Pancreas (tissue), 10 donors: ENCODE measurements at regions not wholly inside any gene's neighbourhood (a gene's known extent, or its start where the extent isn't known, plus 50 kb on each side); places are given as distances from the start of the nearest gene placed in this dataset.

Experiments
- ATAC-seq, 4 donors: fragments of 200-7000 bp; cut with Tn5 transposase; one replicate each; pipeline versions ENCODE4 v1.8.0 to v1.9.1; 2020; ENCODE audit warnings: mild to moderate bottlenecking in 4 of 4, moderate library complexity in 4 of 4
- DNase-seq, 6 donors: peaks; one replicate each; pipeline ENCODE4 v3.0.0-alpha.2; 2020
- FAIRE-seq: peaks from 2 replicates; lab custom pipeline; 2012; peaks lifted over from hg19 to GRCh38; lab: Jason Lieb, UNC
- H3K27ac ChIP-seq, 4 donors: fragments of 200-600 bp; sonication (generic); 1 replicate in 3 of 4; 2 replicates in 1 of 4; pipeline versions ENCODE4 v1.5.0 to v1.8.0; 2020
- H3K27me3 ChIP-seq, 4 donors: fragments of 200-600 bp; one replicate each; pipeline ENCODE4 v1.8.0; 2021
- H3K36me3 ChIP-seq, 3 donors: fragments of 200-600 bp; sonication (generic) in 1 of 3; one replicate each; pipeline versions ENCODE4 v1.5.0 to v1.8.0; 2020 to 2021
- H3K4me1 ChIP-seq, 3 donors: fragments of 200-600 bp; one replicate each; pipeline ENCODE4 v1.8.0; 2021
- H3K4me3 ChIP-seq, 4 donors: fragments of 200-600 bp; sonication (generic) in 2 of 4; one replicate each; pipeline versions ENCODE4 v1.5.0 to v1.8.0; 2020 to 2021
- H3K9me3 ChIP-seq, 4 donors: fragments of 200-600 bp; one replicate each; pipeline ENCODE4 v1.8.0; 2021
- WGBS, 2 donors: extraction: QIAGEN DNeasy Blood & Tissue Kit; methylation state at CpG; one replicate each; pipeline ENCODE4 v1.1.7; 2013; 5-methylcytosine and 5-hydroxymethylcytosine counted together
- intact Hi-C, 3 donors: fragments of 100-400 bp; cut with DNase I; formaldehyde crosslinking; loops; one replicate each; pipeline versions ENCODE4 v1.11.1 to v1.14.2; 2022
- TF ChIP-seq, protein P1 (sequence below), 4 donors: fragments of 200-600 bp; sonication (generic) in 3 of 4; IDR thresholded peaks; one replicate each; pipeline versions ENCODE4 v1.5.0 to v1.8.0; 2021; ENCODE audit warnings: antibody characterized with exemption in 4 of 4
- donor health status: healthy with polysubstance abuse.
- donor health status: DM: no; HTN: no; CAD: no; lungs with moderate emphysema.
- donor health status: DM: no; HTN: no; CAD: no.
- donor health status: control.
- donor health status: control.
- donor health status: Bipolar disorder and iron deficiency.
- donor health status: DM: yes; HTN: yes; CAD: no.
- donor health status: DM: no; HTN: no; CAD: no.
- donor health status: DM: no; HTN: no; CAD: no.
- donor health status: DM: yes; HTN: yes; CAD: no.

DNA sequence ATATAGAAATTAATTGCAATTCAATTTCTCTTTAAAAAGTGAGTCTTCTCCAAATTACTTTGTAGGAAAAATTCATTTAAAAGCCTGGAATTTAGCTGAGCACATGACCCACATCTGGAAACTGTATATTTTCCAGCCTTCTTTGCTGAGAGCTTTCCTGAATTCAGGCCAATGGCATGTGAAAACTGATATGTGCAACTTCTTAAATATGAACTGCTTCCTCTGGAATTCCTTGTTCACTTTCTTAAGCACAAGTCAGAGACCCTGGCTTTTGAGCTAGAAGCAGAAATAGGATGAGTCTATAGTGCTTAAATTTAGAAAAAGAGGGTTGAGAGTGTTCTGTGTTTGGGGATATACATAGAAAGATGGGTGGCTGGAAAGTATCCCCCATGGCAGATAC, 365.1 kb upstream of the MTPN start:
- no peak for ATAC-seq
- intact Hi-C loops, result no loop called here
- FAIRE-seq, result no peak
- Histone ChIP-seq H3K27me3 (peaks cover 0 to 2% (median 0%) of the 10 kb centered on the region in 4 donors), H3K27ac (no peak overlapping the region), H3K36me3 (no peaks in the 10 kb centered on the region), H3K4me1 (no peaks in the 10 kb centered on the region), H3K4me3 (no peak overlapping the region), H3K9me3 (no peaks in the 10 kb centered on the region)
- DNase-seq, result no peak
- TF ChIP-seq, protein P1, sequence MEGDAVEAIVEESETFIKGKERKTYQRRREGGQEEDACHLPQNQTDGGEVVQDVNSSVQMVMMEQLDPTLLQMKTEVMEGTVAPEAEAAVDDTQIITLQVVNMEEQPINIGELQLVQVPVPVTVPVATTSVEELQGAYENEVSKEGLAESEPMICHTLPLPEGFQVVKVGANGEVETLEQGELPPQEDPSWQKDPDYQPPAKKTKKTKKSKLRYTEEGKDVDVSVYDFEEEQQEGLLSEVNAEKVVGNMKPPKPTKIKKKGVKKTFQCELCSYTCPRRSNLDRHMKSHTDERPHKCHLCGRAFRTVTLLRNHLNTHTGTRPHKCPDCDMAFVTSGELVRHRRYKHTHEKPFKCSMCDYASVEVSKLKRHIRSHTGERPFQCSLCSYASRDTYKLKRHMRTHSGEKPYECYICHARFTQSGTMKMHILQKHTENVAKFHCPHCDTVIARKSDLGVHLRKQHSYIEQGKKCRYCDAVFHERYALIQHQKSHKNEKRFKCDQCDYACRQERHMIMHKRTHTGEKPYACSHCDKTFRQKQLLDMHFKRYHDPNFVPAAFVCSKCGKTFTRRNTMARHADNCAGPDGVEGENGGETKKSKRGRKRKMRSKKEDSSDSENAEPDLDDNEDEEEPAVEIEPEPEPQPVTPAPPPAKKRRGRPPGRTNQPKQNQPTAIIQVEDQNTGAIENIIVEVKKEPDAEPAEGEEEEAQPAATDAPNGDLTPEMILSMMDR (IDR thresholded peaks at IDR 0.05), result no peak

DNA sequence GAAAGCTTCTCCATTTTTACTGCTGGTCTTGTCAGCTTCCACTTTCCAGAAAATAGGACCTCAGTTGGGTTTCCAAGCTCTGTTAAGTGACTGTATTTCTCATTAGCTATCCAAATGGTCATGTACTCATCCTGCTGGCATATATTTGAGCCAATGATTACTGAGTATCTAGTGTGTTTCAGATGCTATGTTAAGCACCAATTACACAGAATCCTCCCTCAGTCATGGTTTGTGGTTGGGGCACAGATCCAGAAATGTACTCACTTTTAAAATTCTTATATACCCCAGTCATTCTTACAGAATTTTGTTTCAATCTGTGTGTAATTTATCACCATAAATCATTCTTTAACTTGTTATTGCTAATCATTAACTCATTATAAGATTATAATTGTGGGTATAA, 362.3 kb upstream of the MTPN start:
- no peaks in the 10 kb centered on the region for H3K9me3 ChIP-seq
- DNase-seq (no peak), FAIRE-seq (no peak), ATAC-seq (no peak)
- H3K4me1 ChIP-seq, result no peaks in the 10 kb centered on the region
- intact Hi-C loops, result no loop called here
- no peak overlapping the region for H3K4me3 ChIP-seq
- H3K27me3 ChIP-seq, result peaks cover 0 to 2% (median 0%) of the 10 kb centered on the region in 4 donors
- TF ChIP-seq, protein P1 (IDR thresholded peaks at IDR 0.05), result no peak
- H3K36me3 ChIP-seq, result no peaks in the 10 kb centered on the region
- no peak overlapping the region for H3K27ac ChIP-seq

DNA sequence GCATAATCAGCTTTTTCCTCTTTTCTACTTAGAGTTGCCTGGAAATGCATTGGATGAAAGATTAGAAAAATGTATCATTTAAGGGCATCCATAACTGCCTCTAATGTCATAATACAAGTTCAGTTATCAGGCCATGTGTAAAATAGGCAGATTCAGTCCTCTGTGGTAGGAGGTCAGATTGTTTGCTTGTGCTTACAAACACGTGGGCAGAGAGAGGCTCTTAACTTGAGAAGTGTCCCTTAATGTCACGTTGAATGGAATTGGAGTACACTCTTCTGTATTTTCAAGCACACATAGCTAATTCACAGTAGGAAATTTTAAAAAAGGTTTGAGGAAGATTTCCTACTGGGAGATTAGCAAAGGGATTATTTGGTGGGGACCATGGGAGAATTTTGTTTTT, 359.8 kb upstream of the MTPN start:
- ATAC-seq, result peak in 1 of 4 donors; percentile 52
- Histone ChIP-seq H3K4me1 (no peaks in the 10 kb centered on the region), H3K27ac (no peak overlapping the region), H3K36me3 (no peaks in the 10 kb centered on the region), H3K4me3 (no peak overlapping the region), H3K9me3 (no peaks in the 10 kb centered on the region), H3K27me3 (peaks cover 0 to 2% (median 0%) of the 10 kb centered on the region in 4 donors)
- no peak for FAIRE-seq
- TF ChIP-seq, protein P1 (IDR thresholded peaks at IDR 0.05), result no peak
- intact Hi-C loops, result no loop called here
- 31 to 47% methylated on average over 2 of the region's 2 CpGs for WGBS, 2 donors
- no peak for DNase-seq

DNA sequence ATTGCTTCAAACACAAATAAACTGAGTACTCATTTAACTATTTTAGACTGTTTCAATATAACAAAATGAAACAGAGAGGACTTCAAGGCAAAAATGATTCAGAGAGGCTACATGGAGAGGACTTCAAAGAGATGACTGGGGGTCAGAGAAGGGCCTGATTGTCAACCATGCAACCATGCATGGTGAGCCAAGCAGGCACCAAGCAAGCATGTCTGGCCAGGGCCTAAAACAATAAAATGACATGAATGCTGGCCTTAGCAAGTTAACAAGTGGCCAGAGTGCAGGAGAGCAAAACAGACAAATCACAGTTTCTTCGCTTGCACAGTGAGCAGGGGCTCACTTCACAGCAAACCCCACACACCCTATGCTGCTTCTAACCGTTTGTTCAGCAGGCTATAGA, 356.5 kb upstream of the MTPN start:
- FAIRE-seq, result no peak
- no peak overlapping the region for H3K4me3 ChIP-seq
- intact Hi-C loops, result no loop called here
- TF ChIP-seq, protein P1 (IDR thresholded peaks at IDR 0.05), result no peak
- H3K4me1 ChIP-seq, result no peaks in the 10 kb centered on the region
- 69 to 72% methylated on average over 2 of the region's 2 CpGs for WGBS, 2 donors
- no peak for ATAC-seq
- no peaks in the 10 kb centered on the region for H3K27me3 ChIP-seq
- H3K9me3 ChIP-seq, result no peaks in the 10 kb centered on the region
- H3K36me3 ChIP-seq, result no peaks in the 10 kb centered on the region
- H3K27ac ChIP-seq, result no peak overlapping the region
- no peak for DNase-seq

DNA sequence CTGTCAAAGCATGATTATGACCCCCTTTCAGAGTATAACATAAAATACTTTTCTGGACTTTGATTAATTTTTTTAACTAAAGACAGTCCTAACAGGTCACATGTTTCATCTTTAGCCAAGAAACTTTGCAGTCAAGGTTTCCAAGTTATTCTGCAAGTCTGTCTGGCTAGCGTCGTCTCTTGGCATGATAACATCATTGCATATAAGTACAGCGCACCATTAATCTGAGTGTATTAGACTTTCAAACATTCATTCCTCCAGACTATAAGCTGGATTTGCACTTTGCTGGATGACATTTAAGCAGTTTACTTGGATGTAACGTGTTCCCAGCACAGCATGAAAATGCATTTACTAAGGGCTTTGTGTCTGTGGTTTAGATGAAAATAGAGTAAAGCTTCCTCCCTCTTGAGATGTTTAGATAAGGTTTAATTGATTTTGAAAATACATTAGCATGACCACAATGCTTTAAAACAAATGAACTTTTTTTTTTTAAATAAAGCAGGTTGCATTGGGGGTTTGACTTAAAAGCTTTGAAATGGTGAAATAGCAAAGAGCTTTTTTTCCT, 349.0 kb upstream of the MTPN start:
- FAIRE-seq (peak; percentile 54), DNase-seq (no peak), ATAC-seq (no peak)
- no peaks in the 10 kb centered on the region for H3K36me3 ChIP-seq
- TF ChIP-seq, protein P1 (IDR thresholded peaks at IDR 0.05), result no peak
- no peaks in the 10 kb centered on the region for H3K4me1 ChIP-seq
- H3K27me3 ChIP-seq, result no peaks in the 10 kb centered on the region
- WGBS, 2 donors, result 36 to 40% methylated on average over 4 of the region's 4 CpGs
- no peaks in the 10 kb centered on the region for H3K9me3 ChIP-seq
- H3K4me3 ChIP-seq, result no peak overlapping the region
- intact Hi-C loops, result loop anchor here in 1 of 3 donors (10.0 kb wide), 1 partner anchor 61 kb away; no protein-coding TSS in a partner anchor
- H3K27ac ChIP-seq, result no peak overlapping the region
